ENCODE measurements at regions not wholly inside any gene's neighbourhood (a gene's known extent, or its start where the extent isn't known, plus 50 kb on each side); places are given as distances from the start of the nearest gene placed in this dataset.
"Not testable (repeated sequence)": the region's sequence is repeated elsewhere in the genome, so short reads cannot be mapped to it uniquely, and the experiment has no call there.

GRCh38 chr20:16864069-16864468 is 115.9 kb downstream of the OTOR start:
- DNase-seq (ENCODE audit: low read depth in 2 of 2) = no peak

GRCh38 chr20:16864963-16865362 is 116.8 kb downstream of the OTOR start:
- DNase-seq (ENCODE audit: low read depth in 2 of 2) = no peak

GRCh38 chr20:16865406-16865805 is 117.2 kb downstream of the OTOR start:
- DNase-seq (ENCODE audit: low read depth in 2 of 2) = no peak

GRCh38 chr20:16873124-16873523 is 125.0 kb downstream of the OTOR start:
- DNase-seq (ENCODE audit: low read depth in 2 of 2) = not testable (repeated sequence)

GRCh38 chr20:16877053-16877554 is 128.9 kb downstream of the OTOR start:
- DNase-seq (ENCODE audit: low read depth in 2 of 2) = no peak

- no peak for DNase-seq (ENCODE audit: low read depth in 2 of 2)
Measured at GRCh38 chr20:16885746-16886145, 137.6 kb downstream of the OTOR start.

GRCh38 chr20:16898433-16898832 is 150.3 kb downstream of the OTOR start:
- DNase-seq (ENCODE audit: low read depth in 2 of 2) = no peak

GRCh38 chr20:16902662-16903061 is 154.5 kb downstream of the OTOR start:
- DNase-seq (ENCODE audit: low read depth in 2 of 2) = no peak

- no peak for DNase-seq (ENCODE audit: low read depth in 2 of 2)
Measured at GRCh38 chr20:16904751-16905150, 156.6 kb downstream of the OTOR start.

GRCh38 chr20:16914277-16914676 is 166.1 kb downstream of the OTOR start:
- no peak for DNase-seq (ENCODE audit: low read depth in 2 of 2)

GRCh38 chr20:16916165-16916564 is 168.0 kb downstream of the OTOR start:
- no peak for DNase-seq (ENCODE audit: low read depth in 2 of 2)

GRCh38 chr20:16917636-16918035 is 169.5 kb downstream of the OTOR start:
- no peak for DNase-seq (ENCODE audit: low read depth in 2 of 2)

GRCh38 chr20:16918366-16918765 is 170.2 kb downstream of the OTOR start:
- DNase-seq (ENCODE audit: low read depth in 2 of 2) = no peak

GRCh38 chr20:16919841-16920240 is 171.7 kb downstream of the OTOR start:
- no peak for DNase-seq (ENCODE audit: low read depth in 2 of 2)

- DNase-seq (ENCODE audit: low read depth in 2 of 2) = no peak
Measured at GRCh38 chr20:16922834-16923233, 174.7 kb downstream of the OTOR start.

- no peak for DNase-seq (ENCODE audit: low read depth in 2 of 2)
Measured at GRCh38 chr20:16926626-16927430, 178.7 kb downstream of the OTOR start.

GRCh38 chr20:16929756-16930155 is 181.6 kb downstream of the OTOR start:
- no peak for DNase-seq (ENCODE audit: low read depth in 2 of 2)

GRCh38 chr20:16930656-16931055 is 182.5 kb downstream of the OTOR start:
- no peak for DNase-seq (ENCODE audit: low read depth in 2 of 2)

- no peak for DNase-seq (ENCODE audit: low read depth in 2 of 2)
Measured at GRCh38 chr20:16939051-16939450, 190.9 kb downstream of the OTOR start.

GRCh38 chr20:16940701-16941100 is 192.5 kb downstream of the OTOR start:
- no peak for DNase-seq (ENCODE audit: low read depth in 2 of 2)

- DNase-seq (ENCODE audit: low read depth in 2 of 2) = no peak
Measured at GRCh38 chr20:16942051-16942450, 193.9 kb downstream of the OTOR start.

GRCh38 chr20:16942756-16943155 is 194.6 kb downstream of the OTOR start:
- DNase-seq (ENCODE audit: low read depth in 2 of 2) = no peak

- no peak for DNase-seq (ENCODE audit: low read depth in 2 of 2)
Measured at GRCh38 chr20:16944745-16945144, 196.6 kb downstream of the OTOR start.

GRCh38 chr20:16945619-16946018 is 197.5 kb downstream of the OTOR start:
- no peak for DNase-seq (ENCODE audit: low read depth in 2 of 2)

Measured in stimulated activated CD4-positive, alpha-beta T cell treated with anti-CD3 and anti-CD28 coated beads, Interleukin-4, amount 100 ng/mL, for 48 hours (primary cell).